ENCODE measurements at regions not wholly inside any gene's neighbourhood (a gene's known extent, or its start where the extent isn't known, plus 50 kb on each side); places are given as distances from the start of the nearest gene placed in this dataset.

DNA sequence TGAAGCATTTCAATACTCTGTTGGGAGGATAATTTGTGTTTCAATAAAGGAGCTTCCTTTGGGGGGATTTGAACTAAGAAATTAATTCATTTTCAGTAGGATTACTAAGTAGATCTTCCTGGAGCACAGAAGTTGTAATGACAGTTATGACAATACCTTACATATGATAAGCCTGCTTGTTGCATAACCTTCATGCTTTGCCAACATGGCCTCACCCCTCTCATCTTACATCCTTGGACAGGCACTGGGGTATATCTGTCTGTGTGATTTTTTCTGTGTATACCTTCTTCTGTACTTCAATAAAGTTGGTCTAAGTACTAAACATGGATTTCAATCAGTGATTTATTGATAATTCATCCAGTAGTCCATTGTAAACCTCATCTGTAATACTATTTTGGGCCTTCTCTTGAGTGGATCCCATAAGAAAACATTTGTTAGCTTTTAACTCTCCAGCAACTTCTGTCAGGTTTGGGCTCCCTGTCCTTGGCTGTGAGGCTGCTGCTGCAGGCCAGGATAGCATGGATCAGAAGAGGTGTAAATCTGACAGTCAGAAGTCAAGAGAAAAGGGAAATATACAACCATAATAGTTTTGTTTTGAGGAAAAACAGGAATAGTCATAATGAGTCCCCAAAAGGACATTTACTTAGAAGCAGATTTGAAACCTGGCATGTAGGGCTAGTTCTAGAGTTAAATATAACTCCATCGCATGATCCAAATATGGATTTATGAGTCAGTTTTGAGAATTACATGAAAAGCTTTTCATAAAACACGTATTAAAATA lies 422.2 kb downstream of the KLF5 start:
- H3K27ac ChIP-seq, result peak overlapping the region; percentile 50
- intact Hi-C loops (cut with DNase I), result loop anchor here in 1 of 2 donors (5.0 kb wide), 1 partner anchor 51 kb away; no protein-coding TSS in a partner anchor

DNA sequence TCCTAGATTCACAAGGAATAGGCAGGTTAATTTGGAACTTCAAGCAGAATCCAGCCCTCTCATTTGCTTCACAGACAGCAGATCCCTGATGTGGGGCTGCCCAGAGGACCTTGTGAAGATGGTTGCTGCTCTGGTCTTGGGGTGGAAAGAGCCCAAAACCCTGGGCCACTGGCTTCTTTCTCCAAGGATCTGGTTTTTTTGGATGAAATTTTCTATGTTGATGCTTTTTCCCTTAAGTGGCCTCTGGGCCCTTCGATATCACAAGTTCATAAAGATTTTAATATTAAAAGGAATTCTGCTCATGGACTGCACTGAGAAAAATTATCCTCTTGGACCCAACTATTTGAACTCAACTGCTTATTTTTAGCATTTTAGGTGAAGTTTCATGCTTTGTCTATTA lies 421.1 kb downstream of the KLF5 start:
- Histone ChIP-seq H3K27ac (no peak overlapping the region), H3K36me3 (ENCODE audit: insufficient read depth in 1 of 2, low read depth in 1 of 2) (no peaks in the 10 kb centered on the region), H3K27me3 (ENCODE audit: insufficient read depth in 3 of 3, low read length in 2 of 3) (no peaks in the 10 kb centered on the region), H3K4me1 (peaks cover 30% of the 10 kb centered on the region), H3K4me3 (no peak overlapping the region), H3K9me3 (no peaks in the 10 kb centered on the region)
- TF ChIP-seq, protein P1, sequence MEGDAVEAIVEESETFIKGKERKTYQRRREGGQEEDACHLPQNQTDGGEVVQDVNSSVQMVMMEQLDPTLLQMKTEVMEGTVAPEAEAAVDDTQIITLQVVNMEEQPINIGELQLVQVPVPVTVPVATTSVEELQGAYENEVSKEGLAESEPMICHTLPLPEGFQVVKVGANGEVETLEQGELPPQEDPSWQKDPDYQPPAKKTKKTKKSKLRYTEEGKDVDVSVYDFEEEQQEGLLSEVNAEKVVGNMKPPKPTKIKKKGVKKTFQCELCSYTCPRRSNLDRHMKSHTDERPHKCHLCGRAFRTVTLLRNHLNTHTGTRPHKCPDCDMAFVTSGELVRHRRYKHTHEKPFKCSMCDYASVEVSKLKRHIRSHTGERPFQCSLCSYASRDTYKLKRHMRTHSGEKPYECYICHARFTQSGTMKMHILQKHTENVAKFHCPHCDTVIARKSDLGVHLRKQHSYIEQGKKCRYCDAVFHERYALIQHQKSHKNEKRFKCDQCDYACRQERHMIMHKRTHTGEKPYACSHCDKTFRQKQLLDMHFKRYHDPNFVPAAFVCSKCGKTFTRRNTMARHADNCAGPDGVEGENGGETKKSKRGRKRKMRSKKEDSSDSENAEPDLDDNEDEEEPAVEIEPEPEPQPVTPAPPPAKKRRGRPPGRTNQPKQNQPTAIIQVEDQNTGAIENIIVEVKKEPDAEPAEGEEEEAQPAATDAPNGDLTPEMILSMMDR (IDR thresholded peaks at IDR 0.05), result no peak
- no peak for ATAC-seq
- intact Hi-C loops (cut with DNase I), result loop anchor here in 1 of 2 donors (5.0 kb wide), 1 partner anchor 52 kb away; no protein-coding TSS in a partner anchor
- DNase-seq, result no peak
- 69 to 89% (median 85%) methylated on average over 1 of the region's 1 CpG for WGBS, 3 donors

More for the DNA sequence above, 422.2 kb downstream of the KLF5 start:
- Histone ChIP-seq H3K4me1 (peaks cover 30% of the 10 kb centered on the region), H3K9me3 (no peaks in the 10 kb centered on the region), H3K27me3 (ENCODE audit: insufficient read depth in 3 of 3, low read length in 2 of 3) (no peaks in the 10 kb centered on the region), H3K36me3 (ENCODE audit: insufficient read depth in 1 of 2, low read depth in 1 of 2) (no peaks in the 10 kb centered on the region), H3K4me3 (no peak overlapping the region)
- TF ChIP-seq, protein P1 (IDR thresholded peaks at IDR 0.05), result no peak
- 19 to 44% (median 33%) methylated on average over 2 of the region's 2 CpGs for WGBS, 3 donors
- no peak for DNase-seq
- peak; percentile 55 to 77 (median 71) for ATAC-seq

DNA sequence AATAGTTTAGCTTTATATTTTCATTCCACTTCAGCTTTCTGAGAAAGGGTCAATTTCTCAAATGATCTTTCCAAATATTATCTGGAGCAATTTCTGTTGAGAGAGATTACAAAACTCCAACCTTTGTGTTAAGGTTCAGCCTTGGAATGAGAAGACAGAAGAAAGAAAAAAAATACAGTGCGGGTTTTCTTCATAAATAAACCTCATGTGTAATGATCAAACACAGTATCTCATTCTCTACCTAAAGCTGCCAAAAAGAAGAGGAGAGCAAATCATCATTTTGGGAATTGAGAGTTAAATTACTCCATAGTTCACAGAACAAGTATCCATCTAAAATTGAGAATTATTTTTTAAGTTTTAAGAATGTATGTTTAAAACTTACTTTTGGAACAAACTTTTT lies 420.5 kb downstream of the KLF5 start:
- H3K36me3 ChIP-seq (ENCODE audit: insufficient read depth in 1 of 2, low read depth in 1 of 2), result no peaks in the 10 kb centered on the region
- peaks cover 30% of the 10 kb centered on the region for H3K4me1 ChIP-seq
- H3K27ac ChIP-seq, result no peak overlapping the region
- DNase-seq, result no peak
- ATAC-seq, result no peak
- H3K4me3 ChIP-seq, result no peak overlapping the region
- no peaks in the 10 kb centered on the region for H3K9me3 ChIP-seq
- 86 to 91% (median 89%) methylated on average over 1 of the region's 1 CpG for whole genome bisulfite sequencing, 3 donors
- no peaks in the 10 kb centered on the region for H3K27me3 ChIP-seq (ENCODE audit: insufficient read depth in 3 of 3, low read length in 2 of 3)
- TF ChIP-seq, protein P1 (IDR thresholded peaks at IDR 0.05), result no peak
- intact Hi-C loops (cut with DNase I), result no loop called here

DNA sequence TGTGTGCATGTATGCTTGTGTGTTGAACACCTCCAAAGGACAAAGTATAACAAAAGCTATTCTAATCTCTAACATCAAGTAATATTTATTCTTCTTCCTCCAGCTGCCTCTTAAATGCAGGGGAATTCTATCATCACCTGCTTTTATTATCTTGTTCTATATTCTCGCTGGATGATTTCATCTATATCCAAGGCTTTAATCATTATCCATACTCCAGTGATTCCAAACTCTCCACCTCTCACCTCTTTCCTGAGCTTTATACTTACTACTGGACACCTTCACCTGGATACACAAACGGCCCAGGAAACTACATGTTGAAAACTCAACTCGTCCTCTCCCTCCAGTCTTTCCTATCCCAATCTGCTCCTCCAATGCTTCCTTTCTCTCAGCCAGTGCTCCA lies 418.6 kb downstream of the KLF5 start:
- Histone ChIP-seq H3K27ac (no peak overlapping the region), H3K27me3 (ENCODE audit: insufficient read depth in 3 of 3, low read length in 2 of 3) (no peaks in the 10 kb centered on the region), H3K4me3 (no peak overlapping the region), H3K9me3 (no peaks in the 10 kb centered on the region), H3K4me1 (peaks cover 24% of the 10 kb centered on the region), H3K36me3 (ENCODE audit: insufficient read depth in 1 of 2, low read depth in 1 of 2) (no peaks in the 10 kb centered on the region)
- ATAC-seq, result no peak
- TF ChIP-seq, protein P1 (IDR thresholded peaks at IDR 0.05), result no peak
- intact Hi-C loops (cut with DNase I), result no loop called here
- no peak for DNase-seq
- 93 to 98% (median 94%) methylated on average over 3 of the region's 3 CpGs for WGBS, 3 donors
